GM18951 (cell line): ENCODE measurements at regions not wholly inside any gene's neighbourhood (a gene's known extent, or its start where the extent isn't known, plus 50 kb on each side); places are given as distances from the start of the nearest gene placed in this dataset.
"Not testable (repeated sequence)": the region's sequence is repeated elsewhere in the genome, so short reads cannot be mapped to it uniquely, and the experiment has no call there.

Experiments used
- POLR2A ChIP-seq: IDR thresholded peaks from 4 replicates; pipeline ENCODE4 v1.6.1; 2011; ENCODE audit warnings: mild to moderate bottlenecking; ENCODE audit not compliant: insufficient read length, insufficient read depth; ENCODE audit errors: extremely low read depth
- in situ Hi-C: fragments of 300-500 bp; cut with MboI; formaldehyde crosslinking; loops from one replicate; pipeline ENCODE4 v1.12.0; 2022; ENCODE audit warnings: low sequenced_read_pairs, mixed read lengths, inconsistent platforms; ENCODE audit not compliant: unreplicated experiment

GRCh38 chr1:8242498-8242897 lies 75.4 kb upstream of the SLC45A1 start:
- TF ChIP-seq POLR2A = no peak
- in situ Hi-C loops = no loop called here

GRCh38 chr1:8241417-8242014 lies 76.4 kb upstream of the SLC45A1 start:
- no peak for TF ChIP-seq POLR2A
- in situ Hi-C loops = no loop called here

GRCh38 chr1:8239306-8240023 lies 78.4 kb upstream of the SLC45A1 start:
- in situ Hi-C loops = no loop called here
- TF ChIP-seq POLR2A = no peak

- in situ Hi-C loops = no loop called here
- no peak for TF ChIP-seq POLR2A
Observed at GRCh38 chr1:8239039-8239305, 78.9 kb upstream of the SLC45A1 start.

GRCh38 chr1:8238141-8239038 lies 79.5 kb upstream of the SLC45A1 start:
- TF ChIP-seq POLR2A = no peak
- in situ Hi-C loops = no loop called here

GRCh38 chr1:8232036-8232757 lies 85.7 kb upstream of the SLC45A1 start:
- in situ Hi-C loops = no loop called here

GRCh38 chr1:8230292-8230621 lies 87.7 kb upstream of the SLC45A1 start:
- TF ChIP-seq POLR2A = no peak
- in situ Hi-C loops = no loop called here

More at GRCh38 chr1:8232036-8232757, 85.7 kb upstream of the SLC45A1 start:
- TF ChIP-seq POLR2A = no peak

GRCh38 chr1:8228253-8228652 lies 89.7 kb upstream of the SLC45A1 start:
- no peak for TF ChIP-seq POLR2A
- in situ Hi-C loops = no loop called here

- in situ Hi-C loops = not testable (repeated sequence)
Observed at GRCh38 chr1:8227674-8228073, 90.2 kb upstream of the SLC45A1 start.

GRCh38 chr1:8226747-8227146 lies 91.2 kb upstream of the SLC45A1 start:
- in situ Hi-C loops = no loop called here
- no peak for TF ChIP-seq POLR2A

- in situ Hi-C loops = not testable (repeated sequence)
Observed at GRCh38 chr1:8226024-8226423, 91.9 kb upstream of the SLC45A1 start.

- no peak for TF ChIP-seq POLR2A
- in situ Hi-C loops = no loop called here
Observed at GRCh38 chr1:8223526-8223925, 94.4 kb upstream of the SLC45A1 start.

GRCh38 chr1:8222789-8223188 lies 95.1 kb upstream of the SLC45A1 start:
- in situ Hi-C loops = no loop called here
- no peak for TF ChIP-seq POLR2A

GRCh38 chr1:8219530-8219929 lies 98.4 kb upstream of the SLC45A1 start:
- no peak for TF ChIP-seq POLR2A
- in situ Hi-C loops = no loop called here
